ENCODE measurements at regions not wholly inside any gene's neighbourhood (a gene's known extent, or its start where the extent isn't known, plus 50 kb on each side); places are given as distances from the start of the nearest gene placed in this dataset.
"Not testable (repeated sequence)": the region's sequence is repeated elsewhere in the genome, so short reads cannot be mapped to it uniquely, and the experiment has no call there.

DNA sequence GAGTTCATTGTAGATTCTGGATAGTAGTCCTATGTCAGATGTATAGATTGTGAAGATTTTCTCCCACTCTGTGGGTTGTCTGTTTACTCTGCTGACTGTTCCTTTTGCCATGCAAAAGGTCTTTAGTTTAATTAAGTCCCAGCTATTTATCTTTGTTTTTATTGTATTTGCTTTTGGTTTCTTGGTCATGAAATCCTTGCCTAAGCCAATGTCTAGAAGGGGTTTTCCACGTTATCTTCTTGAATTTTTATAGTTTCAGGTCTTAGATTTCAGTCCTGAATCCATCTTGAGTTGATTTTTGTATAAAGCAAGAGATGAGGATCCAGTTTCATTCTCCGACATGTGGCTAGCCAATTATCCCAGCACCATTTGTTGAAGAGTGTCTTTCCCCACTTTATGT, 262.1 kb upstream of the TMC3 start:
- DNase-seq; H3K36me3 ChIP-seq (replicated peaks; ENCODE audit: control insufficient read depth, insufficient read depth, low read length); H3K27me3 ChIP-seq (ENCODE audit: control insufficient read depth, insufficient read depth, low read length); H3K4me3 ChIP-seq (ENCODE audit: insufficient read depth, low read depth, low read length): not testable (repeated sequence)

DNA sequence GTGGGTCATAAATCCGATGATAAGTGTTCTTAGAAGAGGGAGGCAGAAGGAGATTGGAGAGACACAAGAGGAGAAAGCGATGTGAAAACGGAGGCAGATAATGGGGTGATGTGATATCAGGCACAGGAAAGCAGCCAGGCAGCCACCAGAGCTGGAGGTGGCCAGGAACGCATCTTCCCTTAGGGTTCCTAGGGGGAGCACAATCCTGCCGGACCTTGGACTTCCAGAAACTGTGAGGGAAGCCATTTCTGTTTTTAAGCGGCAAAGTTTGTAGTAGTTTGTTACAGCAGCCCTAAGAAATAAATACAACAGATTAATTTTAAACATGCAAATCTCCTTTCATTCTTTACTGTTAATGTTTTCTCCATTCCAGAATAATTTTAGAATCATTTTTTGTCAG, 259.9 kb upstream of the TMC3 start:
- no peaks in the 10 kb centered on the region for H3K27me3 ChIP-seq (ENCODE audit: control insufficient read depth, insufficient read depth, low read length)
- no peaks in the 10 kb centered on the region for H3K36me3 ChIP-seq (replicated peaks; ENCODE audit: control insufficient read depth, insufficient read depth, low read length)
- no peak overlapping the region for H3K4me3 ChIP-seq (ENCODE audit: insufficient read depth, low read depth, low read length)
- DNase-seq: no peak

GRCh38 chr15:81625896-81626295, 251.9 kb upstream of the TMC3 start:
- Histone ChIP-seq H3K36me3 (replicated peaks; ENCODE audit: control insufficient read depth, insufficient read depth, low read length) (no peaks in the 10 kb centered on the region), H3K4me3 (ENCODE audit: insufficient read depth, low read depth, low read length) (no peak overlapping the region), H3K27me3 (ENCODE audit: control insufficient read depth, insufficient read depth, low read length) (no peaks in the 10 kb centered on the region)
- DNase-seq: no peak

DNA sequence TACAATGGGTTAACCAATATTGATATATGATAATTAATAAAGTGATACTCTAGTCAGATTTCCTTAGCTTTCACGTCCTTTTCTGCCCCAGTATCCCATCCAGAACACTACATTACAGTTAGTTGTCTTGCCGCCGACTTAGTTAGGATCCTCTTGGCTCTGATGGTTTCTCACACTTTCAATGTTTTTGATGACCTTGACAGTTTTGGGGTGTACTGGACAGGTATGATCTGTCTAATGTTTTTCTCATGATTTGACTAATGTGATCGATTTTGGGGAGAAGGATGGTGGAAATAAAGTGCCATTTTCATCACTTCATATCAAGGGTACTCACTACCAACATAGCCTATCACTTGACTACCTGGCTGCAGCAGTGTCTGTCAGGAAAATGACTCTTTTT, 245.0 kb upstream of the TMC3 start:
- Histone ChIP-seq H3K27me3 (ENCODE audit: control insufficient read depth, insufficient read depth, low read length) (no peaks in the 10 kb centered on the region), H3K36me3 (replicated peaks; ENCODE audit: control insufficient read depth, insufficient read depth, low read length) (no peaks in the 10 kb centered on the region), H3K4me3 (ENCODE audit: insufficient read depth, low read depth, low read length) (no peak overlapping the region)
- no peak for DNase-seq

GRCh38 chr15:81612631-81613030, 238.6 kb upstream of the TMC3 start:
- Histone ChIP-seq H3K4me3 (ENCODE audit: insufficient read depth, low read depth, low read length) (no peak overlapping the region), H3K27me3 (ENCODE audit: control insufficient read depth, insufficient read depth, low read length) (no peaks in the 10 kb centered on the region), H3K36me3 (replicated peaks; ENCODE audit: control insufficient read depth, insufficient read depth, low read length) (no peaks in the 10 kb centered on the region)
- peak; percentile 42 for DNase-seq

DNA sequence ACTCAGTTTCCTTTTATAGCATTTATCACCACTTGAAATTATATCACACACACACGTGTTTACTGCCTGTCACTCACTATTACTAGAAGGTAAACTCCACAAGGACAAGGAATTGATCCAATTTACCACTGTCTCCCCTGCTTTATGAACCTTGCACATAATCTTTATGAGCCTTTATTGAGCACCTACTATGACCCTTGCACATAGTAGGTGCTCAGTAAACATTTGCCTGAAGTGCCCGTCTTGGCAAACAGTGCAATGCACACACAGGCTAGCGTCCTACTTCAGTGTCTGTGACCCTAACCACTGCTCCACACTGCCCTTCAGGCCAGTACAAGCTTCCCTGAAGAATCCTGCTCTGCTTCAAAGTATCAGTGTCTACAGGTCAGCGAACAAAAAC, 237.7 kb upstream of the TMC3 start:
- no peak for DNase-seq
- Histone ChIP-seq H3K4me3 (ENCODE audit: insufficient read depth, low read depth, low read length) (no peak overlapping the region), H3K27me3 (ENCODE audit: control insufficient read depth, insufficient read depth, low read length) (no peaks in the 10 kb centered on the region)

DNA sequence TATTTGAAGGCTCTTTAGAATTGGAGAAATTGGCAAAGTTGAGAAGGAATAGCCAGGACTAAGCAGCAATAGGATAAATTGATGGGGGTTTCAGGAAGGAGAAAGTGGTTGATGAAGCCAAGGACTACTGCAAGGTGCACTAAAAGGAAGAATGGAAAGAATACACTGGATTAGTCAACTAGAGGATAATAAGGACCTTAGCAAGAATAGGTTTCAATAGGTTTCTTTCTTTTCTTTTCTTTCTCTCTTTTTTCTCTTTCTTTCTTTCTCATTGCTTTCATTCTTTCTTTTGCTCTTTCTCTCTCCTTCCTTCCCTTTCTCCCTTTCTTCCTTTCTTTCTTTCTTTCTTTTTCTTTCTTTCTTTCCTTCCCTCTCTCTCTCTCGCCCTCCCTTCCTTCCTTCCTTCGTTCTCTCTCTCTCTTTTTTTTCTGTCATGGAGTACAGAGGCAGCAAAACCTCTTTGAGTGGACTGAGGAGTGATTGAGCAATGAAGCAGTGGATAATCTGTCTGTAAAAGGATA, 234.4 kb upstream of the TMC3 start:
- Histone ChIP-seq H3K36me3 (replicated peaks; ENCODE audit: control insufficient read depth, insufficient read depth, low read length) (no peaks in the 10 kb centered on the region), H3K27me3 (ENCODE audit: control insufficient read depth, insufficient read depth, low read length) (no peaks in the 10 kb centered on the region), H3K4me3 (ENCODE audit: insufficient read depth, low read depth, low read length) (no peak overlapping the region)
- DNase-seq: no peak

More for the DNA sequence above, 237.7 kb upstream of the TMC3 start:
- H3K36me3 ChIP-seq (replicated peaks; ENCODE audit: control insufficient read depth, insufficient read depth, low read length): no peaks in the 10 kb centered on the region

DNA sequence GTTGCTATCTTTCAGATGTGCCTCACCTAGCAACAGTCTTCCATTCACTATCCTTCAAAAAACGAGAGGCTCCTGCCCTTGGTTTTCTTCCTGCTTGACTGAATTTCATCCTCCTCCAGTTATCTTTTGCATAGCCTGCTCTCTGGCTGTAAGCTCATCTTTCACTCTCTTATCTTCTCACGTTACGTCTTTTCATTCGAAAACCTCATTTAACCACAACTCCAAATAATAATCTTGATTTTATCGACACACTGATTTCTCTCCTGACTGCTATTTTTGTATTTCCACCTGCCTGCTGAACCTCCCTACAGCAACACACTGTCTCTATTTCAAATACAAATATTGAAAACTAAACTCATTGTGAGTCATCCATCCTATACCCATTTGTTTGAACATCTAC, 230.7 kb upstream of the TMC3 start:
- no peak for DNase-seq
- H3K4me3 ChIP-seq (ENCODE audit: insufficient read depth, low read depth, low read length): no peak overlapping the region
- no peaks in the 10 kb centered on the region for H3K27me3 ChIP-seq (ENCODE audit: control insufficient read depth, insufficient read depth, low read length)
- no peaks in the 10 kb centered on the region for H3K36me3 ChIP-seq (replicated peaks; ENCODE audit: control insufficient read depth, insufficient read depth, low read length)

DNA sequence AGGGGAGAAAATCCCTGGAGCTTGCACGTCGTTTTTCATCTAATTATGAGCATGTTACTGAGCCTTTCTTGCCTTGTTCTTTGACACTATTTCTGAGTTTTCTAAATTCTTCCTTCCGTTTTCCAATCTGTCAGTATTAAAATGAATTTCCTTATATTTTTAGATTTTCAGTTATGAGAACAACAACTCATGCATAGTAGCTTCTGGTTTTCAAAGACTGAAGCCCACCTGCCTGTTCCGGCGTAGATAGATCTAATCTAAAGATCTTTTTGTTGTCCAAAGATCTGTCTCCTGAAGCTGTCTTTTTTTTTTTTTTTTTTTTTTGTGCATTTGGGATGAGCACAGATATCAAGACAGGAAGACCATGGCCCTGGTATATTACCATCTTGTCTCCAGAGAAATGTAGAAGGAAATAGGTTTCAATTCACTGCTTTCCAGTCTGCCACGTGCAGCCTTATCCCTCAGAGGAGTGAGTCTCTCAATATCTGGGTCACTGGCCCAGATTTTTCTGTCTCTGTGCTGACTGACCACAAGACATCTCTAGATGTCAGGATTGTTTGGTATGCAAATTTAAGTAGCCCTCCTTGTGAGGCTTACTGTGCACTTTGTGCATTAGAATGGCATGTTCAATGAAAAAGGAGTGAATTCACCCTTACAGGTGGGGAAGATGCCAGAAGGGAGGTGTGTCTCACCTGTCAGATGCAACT, 222.3 kb upstream of the TMC3 start:
- DNase-seq: no peak
- H3K36me3 ChIP-seq (replicated peaks; ENCODE audit: control insufficient read depth, insufficient read depth, low read length): no peaks in the 10 kb centered on the region

GRCh38 chr15:81595752-81596151, 221.7 kb upstream of the TMC3 start:
- H3K36me3 ChIP-seq (replicated peaks; ENCODE audit: control insufficient read depth, insufficient read depth, low read length): no peaks in the 10 kb centered on the region
- H3K27me3 ChIP-seq (ENCODE audit: control insufficient read depth, insufficient read depth, low read length): no peaks in the 10 kb centered on the region
- no peak for DNase-seq
- no peak overlapping the region for H3K4me3 ChIP-seq (ENCODE audit: insufficient read depth, low read depth, low read length)

More for the DNA sequence above, 222.3 kb upstream of the TMC3 start:
- no peak overlapping the region for H3K4me3 ChIP-seq (ENCODE audit: insufficient read depth, low read depth, low read length)
- H3K27me3 ChIP-seq (ENCODE audit: control insufficient read depth, insufficient read depth, low read length): no peaks in the 10 kb centered on the region

GRCh38 chr15:81589671-81590070, 215.7 kb upstream of the TMC3 start:
- H3K36me3 ChIP-seq (replicated peaks; ENCODE audit: control insufficient read depth, insufficient read depth, low read length): no peaks in the 10 kb centered on the region
- no peak for DNase-seq

DNA sequence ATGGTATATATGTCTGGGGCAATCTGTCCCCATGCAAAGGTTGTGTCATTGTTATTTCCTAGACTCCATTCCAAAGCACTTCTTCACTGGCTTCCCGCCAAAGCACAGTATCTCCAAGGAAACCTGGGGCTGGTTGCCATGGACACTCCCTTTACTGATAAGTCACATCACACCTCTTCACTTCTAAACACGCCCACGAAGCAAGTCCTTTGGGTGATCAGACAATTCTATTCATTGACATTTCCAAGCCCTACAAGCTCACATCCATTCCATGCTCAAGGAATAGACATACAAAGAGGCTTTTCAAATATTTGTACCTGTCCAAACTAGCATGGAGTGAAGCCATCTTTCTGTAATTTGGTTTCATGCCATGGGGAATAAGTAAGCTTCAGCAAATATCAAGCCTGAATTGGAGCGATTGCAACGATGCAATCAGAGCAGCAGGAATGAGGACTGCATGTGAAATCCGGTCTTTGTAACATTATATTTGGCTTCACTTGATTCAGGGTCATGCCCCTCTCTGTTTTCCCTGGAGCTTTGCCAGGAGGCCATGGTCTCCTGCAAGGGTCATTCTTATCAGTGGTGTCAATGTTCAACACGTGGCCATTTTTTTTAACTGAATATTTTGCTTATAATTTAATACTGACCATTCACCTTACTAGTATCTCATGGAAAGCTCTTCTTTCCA, 201.6 kb upstream of the TMC3 start:
- DNase-seq: no peak
- H3K27me3 ChIP-seq (ENCODE audit: control insufficient read depth, insufficient read depth, low read length): no peaks in the 10 kb centered on the region

More at GRCh38 chr15:81589671-81590070, 215.7 kb upstream of the TMC3 start:
- H3K4me3 ChIP-seq (ENCODE audit: insufficient read depth, low read depth, low read length): no peak overlapping the region
- H3K27me3 ChIP-seq (ENCODE audit: control insufficient read depth, insufficient read depth, low read length): no peaks in the 10 kb centered on the region

DNA sequence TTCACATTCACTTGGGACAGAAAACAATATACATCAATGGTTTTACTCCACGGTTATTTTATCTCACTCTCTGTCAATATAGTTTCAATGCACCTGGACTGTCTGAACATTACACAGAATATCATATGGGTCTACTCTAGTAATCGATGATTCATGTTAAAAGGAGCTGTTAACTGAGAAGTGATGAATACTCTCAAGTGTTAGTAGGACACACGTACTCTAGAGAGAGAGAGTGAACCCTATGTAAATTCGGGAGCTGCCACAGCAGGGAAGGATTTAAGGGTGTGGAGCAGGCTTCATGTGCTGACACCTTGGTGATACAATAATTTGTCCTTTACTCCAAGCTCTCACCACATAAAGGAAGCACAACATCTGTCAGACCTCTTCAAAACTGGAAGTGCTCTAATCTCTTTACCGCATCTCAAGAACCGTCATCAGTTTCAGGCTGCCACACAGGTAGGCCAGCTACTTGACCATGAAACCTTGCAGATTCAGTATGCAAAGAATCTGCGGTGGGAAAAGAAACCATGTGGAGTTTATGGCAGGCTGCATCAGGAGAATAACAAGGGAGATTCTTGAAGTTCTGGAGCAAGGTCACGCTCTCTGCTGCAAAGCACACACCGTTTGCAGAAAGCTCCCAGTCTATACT, 199.2 kb upstream of the TMC3 start:
- H3K36me3 ChIP-seq (replicated peaks; ENCODE audit: control insufficient read depth, insufficient read depth, low read length): no peaks in the 10 kb centered on the region
- no peaks in the 10 kb centered on the region for H3K27me3 ChIP-seq (ENCODE audit: control insufficient read depth, insufficient read depth, low read length)
- DNase-seq: no peak
- no peak overlapping the region for H3K4me3 ChIP-seq (ENCODE audit: insufficient read depth, low read depth, low read length)

More for the DNA sequence above, 201.6 kb upstream of the TMC3 start:
- H3K36me3 ChIP-seq (replicated peaks; ENCODE audit: control insufficient read depth, insufficient read depth, low read length): no peaks in the 10 kb centered on the region
- H3K4me3 ChIP-seq (ENCODE audit: insufficient read depth, low read depth, low read length): no peak overlapping the region

- Histone ChIP-seq H3K4me3 (ENCODE audit: insufficient read depth, low read depth, low read length) (no peak overlapping the region), H3K36me3 (replicated peaks; ENCODE audit: control insufficient read depth, insufficient read depth, low read length) (no peaks in the 10 kb centered on the region), H3K27me3 (ENCODE audit: control insufficient read depth, insufficient read depth, low read length) (no peaks in the 10 kb centered on the region)
These were observed 198.2 kb upstream of the TMC3 start for GRCh38 chr15:81572190-81572589.

More at GRCh38 chr15:81572190-81572589, 198.2 kb upstream of the TMC3 start:
- DNase-seq: no peak

Measured in H7 (cell line).